HepG2 (cell line): ENCODE measurements at regions not wholly inside any gene's neighbourhood (a gene's known extent, or its start where the extent isn't known, plus 50 kb on each side); places are given as distances from the start of the nearest gene placed in this dataset.

Experiments used
- ATAC-seq: fragments of 200-7000 bp; cut with Tn5 transposase; 3 replicates; pipeline ENCODE4 v1.9.1; 2020; ENCODE audit warnings: mild to moderate bottlenecking, moderate library complexity
- BruUV-seq: library from RNA; stranded (reverse); fragments of 400-500 nt; replicated peaks from 2 replicates; lab custom pipeline; 2021; lab: Mats Ljungman, UMichigan
- CTCF ChIA-PET: fragments of 300-600 bp; formaldehyde crosslinking; extraction: SDS; loops from one replicate; lab custom pipeline; 2021; ENCODE audit warnings: low total read pairs, inconsistent platforms, low intra/inter-chr PET ratio; lab: Yijun Ruan, JAX
- POLR2A ChIA-PET: fragments of 350-600 bp; sonication (Branson Sonifier 250); formaldehyde crosslinking; loops from one replicate; lab custom pipeline; 2020; ENCODE audit warnings: antibody characterized with exemption, inconsistent platforms; lab: Yijun Ruan, JAX
- DNase-seq: peaks from one replicate; pipeline ENCODE4 v3.0.0-alpha.2; 2015; ENCODE audit warnings: low spot score
- FAIRE-seq: peaks from 3 replicates; lab custom pipeline; 2011; peaks lifted over from hg19 to GRCh38; lab: Jason Lieb, UNC
- H2AFZ ChIP-seq: one replicate; pipeline ENCODE4 v1.6.1; 2011; ENCODE audit warnings: low read length, inconsistent platforms
- H3K27ac ChIP-seq: fragments of 300-600 bp; 3 replicates; pipeline ENCODE4 v1.8.0; 2011; ENCODE audit warnings: mixed run types, mild to moderate bottlenecking, mixed read lengths, low read length, inconsistent platforms; ENCODE audit not compliant: insufficient read depth; ENCODE audit errors: extremely low read length
- H3K27me3 ChIP-seq, 2 experiments: fragments of 200-600 bp in 1 of 2; 2 replicates in 1 of 2; 3 replicates in 1 of 2; pipeline versions ENCODE4 v1.6.0 to v1.8.0; 2011; ENCODE audit warnings: low read length in 2 of 2, mild to moderate bottlenecking in 2 of 2, moderate library complexity in 2 of 2, inconsistent platforms in 1 of 2; ENCODE audit not compliant: insufficient read depth in 2 of 2, control insufficient read depth in 1 of 2
- H3K36me3 ChIP-seq, 2 experiments: fragments of 200-600 bp in 1 of 2; replicated peaks in 1 of 2; 2 replicates in 1 of 2; 3 replicates in 1 of 2; pipeline versions ENCODE4 v1.5.1 to v1.8.0; 2011; ENCODE audit warnings: low read length in 2 of 2, inconsistent platforms in 1 of 2; ENCODE audit not compliant: insufficient read depth in 2 of 2, control insufficient read depth in 1 of 2
- H3K4me1 ChIP-seq: 2 replicates; pipeline ENCODE4 v1.5.1; 2012; ENCODE audit warnings: low read length, inconsistent platforms; ENCODE audit not compliant: insufficient read depth
- H3K4me2 ChIP-seq: 2 replicates; pipeline ENCODE4 v1.6.0; 2011; ENCODE audit warnings: low read depth, low read length, inconsistent platforms
- H3K4me3 ChIP-seq, 3 experiments: fragments of 200-600 bp in 1 of 3; sonication (generic), shearing (Covaris generic) in 1 of 3; replicated peaks in 1 of 3; 2 replicates each; pipeline ENCODE4 v1.5.1; 2011 to 2016; ENCODE audit warnings: low read length in 3 of 3, inconsistent platforms in 2 of 3, low read depth in 2 of 3, mild to moderate bottlenecking in 2 of 3, control low read depth in 1 of 3, mixed read lengths in 1 of 3; ENCODE audit not compliant: insufficient read depth in 1 of 3
- H3K79me2 ChIP-seq: one replicate; pipeline ENCODE4 v1.6.1; 2011; ENCODE audit warnings: low read length, inconsistent platforms; ENCODE audit not compliant: insufficient read depth
- H3K9ac ChIP-seq: 2 replicates; pipeline ENCODE4 v1.6.0; 2011; ENCODE audit warnings: mild to moderate bottlenecking, low read depth, low read length, inconsistent platforms; ENCODE audit not compliant: insufficient read depth
- H3K9me3 ChIP-seq: 2 replicates; pipeline ENCODE4 v1.5.1; 2012; ENCODE audit warnings: mild to moderate bottlenecking, low read length
- H4K20me1 ChIP-seq: 2 replicates; pipeline ENCODE4 v1.6.0; 2011; ENCODE audit warnings: inconsistent platforms, mild to moderate bottlenecking, low read length, moderate library complexity; ENCODE audit not compliant: insufficient read depth
- FOXP4 ChIP-seq: sonication (generic); formaldehyde crosslinking; IDR thresholded peaks from 2 replicates; pipeline ENCODE4 v1.4.0; 2020; ENCODE audit warnings: missing genetic modification reagents
- FUBP1 ChIP-seq: sonication (generic); formaldehyde crosslinking; IDR thresholded peaks from 2 replicates; pipeline ENCODE4 v1.5.1; 2020; ENCODE audit warnings: missing genetic modification reagents, mild to moderate bottlenecking, borderline replicate concordance
- MAX ChIP-seq: IDR thresholded peaks from 2 replicates; pipeline ENCODE4 v1.6.1; 2012; ENCODE audit warnings: inconsistent platforms
- PRDM15 ChIP-seq: sonication (generic); formaldehyde crosslinking; IDR thresholded peaks from 2 replicates; pipeline ENCODE4 v1.4.0; 2020; ENCODE audit warnings: missing genetic modification reagents
- ZBTB46 ChIP-seq: sonication (generic); formaldehyde crosslinking; IDR thresholded peaks from 2 replicates; pipeline ENCODE4 v1.4.0; 2020; ENCODE audit warnings: mild to moderate bottlenecking, missing genetic modification reagents, borderline replicate concordance
- ZFP91 ChIP-seq: sonication (generic); formaldehyde crosslinking; IDR thresholded peaks from 2 replicates; pipeline ENCODE4 v1.9.0; 2022; ENCODE audit warnings: missing genetic modification reagents, mild to moderate bottlenecking, borderline replicate concordance
- ZNF280D ChIP-seq: sonication (generic); formaldehyde crosslinking; IDR thresholded peaks from 2 replicates; pipeline ENCODE4 v1.5.1; 2020; ENCODE audit warnings: mild to moderate bottlenecking, missing genetic modification reagents
- WGBS: methylation state at CpG from one replicate; pipeline ENCODE4 v1.1.6; 2017; ENCODE audit warnings: low lambda C conversion rate; 5-methylcytosine and 5-hydroxymethylcytosine counted together
- in situ Hi-C: cut with HindIII; loops from 2 replicates; pipeline ENCODE4 v1.10.0; 2017; ENCODE audit warnings: low pct_unique_long_range_greater_than_20kb; ENCODE audit not compliant: extremely low pct_ligation_motif_present
- intact Hi-C: fragments of 100-400 bp; cut with micrococcal nuclease; formaldehyde crosslinking; loops from one replicate; pipeline ENCODE4 v1.10.0; 2022; ENCODE audit not compliant: unreplicated experiment

- POLR2A ChIA-PET: no interaction called here
- H3K4me1 ChIP-seq: no peaks in the 10 kb centered on the region
- FAIRE-seq: no peak
- intact Hi-C loops: no loop called here
- in situ Hi-C loops: no loop called here
- no peaks in the 10 kb centered on the region for H3K79me2 ChIP-seq
- no peaks in the 10 kb centered on the region for H3K36me3 ChIP-seq
- H4K20me1 ChIP-seq: no peaks in the 10 kb centered on the region
- H3K4me3 ChIP-seq: no peak overlapping the region
- H2AFZ ChIP-seq: no peak overlapping the region
- CTCF ChIA-PET: no interaction called here
- 24% methylated on average over 4 of the region's 4 CpGs for WGBS
- H3K27ac ChIP-seq: no peak overlapping the region
- BruUV-seq: no TSS peak
- no peak overlapping the region for H3K4me2 ChIP-seq
- peaks cover 90% of the 10 kb centered on the region for H3K9me3 ChIP-seq
- no peaks in the 10 kb centered on the region for H3K27me3 ChIP-seq
- no peak overlapping the region for H3K9ac ChIP-seq
- DNase-seq: no peak
- ATAC-seq: no peak
- TF ChIP-seq FOXP4 (CRISPR knock-in tag) (no peak), ZFP91 (no peak), FUBP1 (CRISPR knock-in tag) (no peak), ZBTB46 (CRISPR knock-in tag) (no peak), PRDM15 (no peak), MAX (no peak), ZNF280D (CRISPR knock-in tag) (no peak)
These were observed 501.7 kb upstream of the TCF4 start for GRCh38 chr18:56089612-56090258.
